Mesothelial cell of epicardium (in vitro differentiated cells): ENCODE measurements at regions not wholly inside any gene's neighbourhood (a gene's known extent, or its start where the extent isn't known, plus 50 kb on each side); places are given as distances from the start of the nearest gene placed in this dataset.

Experiments
- DNase-seq, 2 experiments: peaks; one replicate each; pipeline ENCODE4 v3.0.0; 2021; ENCODE audit warnings: low spot score in 2 of 2; ENCODE audit not compliant: unreplicated experiment in 2 of 2
- H3K27ac Mint-ChIP-seq: 2 replicates; pipeline ENCODE4 v1.8.0; 2021; ENCODE audit warnings: mixed read lengths
- H3K27me3 Mint-ChIP-seq: 2 replicates; pipeline ENCODE4 v1.8.0; 2021; ENCODE audit warnings: low read depth, mixed read lengths
- H3K36me3 Mint-ChIP-seq: 2 replicates; pipeline ENCODE4 v1.8.0; 2021; ENCODE audit warnings: mixed read lengths
- H3K4me1 Mint-ChIP-seq: 2 replicates; pipeline ENCODE4 v1.8.0; 2021; ENCODE audit warnings: mixed read lengths
- H3K4me3 Mint-ChIP-seq: 2 replicates; pipeline ENCODE4 v1.8.0; 2021; ENCODE audit warnings: mild to moderate bottlenecking, moderate library complexity, mixed read lengths
- H3K9me3 Mint-ChIP-seq: 2 replicates; pipeline ENCODE4 v1.8.0; 2021; ENCODE audit warnings: mixed read lengths
- CTCF ChIP-seq: fragments of 200-600 bp; sonication (generic); IDR thresholded peaks from one replicate; pipeline ENCODE4 v1.5.0; 2021; ENCODE audit warnings: antibody characterized with exemption; ENCODE audit not compliant: unreplicated experiment

GRCh38 chr14:22341049-22341448 lies 248.0 kb downstream of the DAD1 start:
- Mint-ChIP-seq H3K9me3 (peaks cover 33% of the 10 kb centered on the region), H3K36me3 (no peaks in the 10 kb centered on the region), H3K4me1 (peaks cover 8% of the 10 kb centered on the region), H3K27me3 (no peaks in the 10 kb centered on the region), H3K27ac (no peak overlapping the region), H3K4me3 (no peak overlapping the region)
- DNase-seq = no peak
- no peak for TF ChIP-seq CTCF

DNA sequence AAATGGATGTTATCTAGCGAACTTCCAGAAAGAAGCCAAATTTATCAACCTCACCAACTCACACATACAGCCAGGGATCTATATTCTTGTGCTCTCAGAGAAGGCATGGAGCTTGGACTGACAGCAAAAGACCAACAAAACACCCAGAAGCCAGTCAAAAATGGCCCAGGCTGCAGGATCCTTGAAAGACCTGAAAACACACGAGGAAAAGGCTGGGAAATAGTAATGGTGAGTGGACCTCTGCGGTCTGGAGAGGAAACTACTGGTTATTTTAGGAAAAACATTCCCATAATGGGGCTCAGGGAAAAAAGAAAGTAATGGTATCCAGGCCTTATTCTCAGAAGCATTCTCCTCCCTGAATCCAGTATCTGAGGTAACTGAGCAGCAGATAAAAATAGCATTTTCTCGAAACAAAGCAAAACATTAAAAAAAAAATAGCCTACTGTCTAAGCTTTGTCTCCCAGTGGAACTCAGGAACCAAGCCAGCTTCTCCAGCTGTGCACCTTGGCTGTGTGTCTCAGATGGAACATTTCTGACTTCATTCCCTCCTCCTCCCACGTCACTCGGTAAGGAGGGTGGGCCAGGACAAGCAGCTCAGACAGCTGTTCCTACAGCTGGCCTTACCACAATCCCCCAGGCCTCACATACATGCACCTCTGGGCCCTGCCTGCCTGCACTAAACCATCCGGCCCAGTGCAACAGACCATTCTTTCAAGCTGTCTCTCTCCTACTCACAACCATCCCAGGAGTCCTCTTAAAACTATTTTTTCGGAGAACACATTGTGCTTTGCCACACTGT lies 249.9 kb downstream of the DAD1 start:
- no peak for TF ChIP-seq CTCF
- Mint-ChIP-seq H3K4me1 (peaks cover 10% of the 10 kb centered on the region), H3K36me3 (no peaks in the 10 kb centered on the region), H3K4me3 (no peak overlapping the region), H3K27me3 (no peaks in the 10 kb centered on the region), H3K9me3 (peaks cover 15% of the 10 kb centered on the region), H3K27ac (peak overlapping the region; percentile 43)
- DNase-seq = no peak

- Mint-ChIP-seq H3K4me1 (peaks cover 17% of the 10 kb centered on the region), H3K27me3 (no peaks in the 10 kb centered on the region), H3K36me3 (no peaks in the 10 kb centered on the region)
Observed at GRCh38 chr14:22338381-22338780, 250.6 kb downstream of the DAD1 start.

DNA sequence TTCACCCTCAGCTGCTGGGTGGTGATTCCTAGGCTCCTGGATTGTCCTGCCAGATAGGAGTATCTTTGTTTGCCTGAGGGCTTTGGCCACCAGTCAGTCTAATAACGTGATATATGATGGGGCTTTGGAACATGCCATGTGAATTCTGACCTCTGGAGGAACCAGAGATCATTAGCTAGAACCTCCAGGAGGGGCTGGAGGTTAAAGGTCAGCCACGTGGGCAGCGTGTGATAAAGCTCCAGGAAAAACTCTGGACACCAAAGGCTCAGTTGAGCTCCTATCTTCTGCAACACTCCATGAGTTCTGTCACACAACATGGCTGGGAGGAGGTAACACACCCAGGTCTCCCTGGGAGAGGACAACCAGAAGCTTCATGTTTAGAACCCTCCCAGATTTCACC lies 251.1 kb downstream of the DAD1 start:
- TF ChIP-seq CTCF = no peak
- no peaks in the 10 kb centered on the region for H3K27me3 Mint-ChIP-seq
- no peak overlapping the region for H3K27ac Mint-ChIP-seq
- H3K36me3 Mint-ChIP-seq = no peaks in the 10 kb centered on the region
- peaks cover 20% of the 10 kb centered on the region for H3K4me1 Mint-ChIP-seq
- DNase-seq = no peak
- peaks cover 3% of the 10 kb centered on the region for H3K9me3 Mint-ChIP-seq
- H3K4me3 Mint-ChIP-seq = no peak overlapping the region

More at GRCh38 chr14:22338381-22338780, 250.6 kb downstream of the DAD1 start:
- no peak overlapping the region for H3K4me3 Mint-ChIP-seq
- peaks cover 8% of the 10 kb centered on the region for H3K9me3 Mint-ChIP-seq
- peak overlapping the region; percentile 40 for H3K27ac Mint-ChIP-seq
- DNase-seq = no peak
- TF ChIP-seq CTCF = no peak

GRCh38 chr14:22337521-22337920 lies 251.5 kb downstream of the DAD1 start:
- TF ChIP-seq CTCF = no peak
- no peaks in the 10 kb centered on the region for H3K9me3 Mint-ChIP-seq
- H3K4me1 Mint-ChIP-seq = peaks cover 24% of the 10 kb centered on the region
- no peak overlapping the region for H3K4me3 Mint-ChIP-seq
- no peak for DNase-seq
- no peaks in the 10 kb centered on the region for H3K36me3 Mint-ChIP-seq
- H3K27me3 Mint-ChIP-seq = no peaks in the 10 kb centered on the region
- H3K27ac Mint-ChIP-seq = no peak overlapping the region
